CD14-positive monocyte (primary cell): ENCODE measurements at regions not wholly inside any gene's neighbourhood (a gene's known extent, or its start where the extent isn't known, plus 50 kb on each side); places are given as distances from the start of the nearest gene placed in this dataset.

Experiments
- DNase-seq, 3 donors: peaks; one replicate each; pipeline ENCODE4 v3.0.0-alpha.2; 2011 to 2022
- H2AFZ ChIP-seq: 2 replicates; pipeline ENCODE4 v1.6.0; 2012; ENCODE audit warnings: mild to moderate bottlenecking, low read depth, low read length, inconsistent platforms; ENCODE audit not compliant: insufficient read depth, poor library complexity, severe bottlenecking
- H3K27ac ChIP-seq, 2 donors: 1 replicate in 1 of 2; 2 replicates in 1 of 2; pipeline ENCODE4 v1.5.1; 2012 to 2013; ENCODE audit warnings: low read length in 2 of 2, control low read depth in 1 of 2, inconsistent platforms in 1 of 2, low read depth in 1 of 2, mild to moderate bottlenecking in 1 of 2
- H3K27me3 ChIP-seq, 2 donors: one replicate each; pipeline versions ENCODE4 v1.6.0 to v1.6.1; 2011 to 2013; ENCODE audit warnings: low read length in 2 of 2; ENCODE audit not compliant: control insufficient read depth in 2 of 2, insufficient read depth in 2 of 2
- H3K36me3 ChIP-seq, 2 donors: replicated peaks in 1 of 2; 1 replicate in 1 of 2; 2 replicates in 1 of 2; pipeline versions ENCODE4 v1.5.1 to v1.6.1; 2012 to 2013; ENCODE audit warnings: low read length in 2 of 2, control low read depth in 1 of 2, inconsistent platforms in 1 of 2, mild to moderate bottlenecking in 1 of 2; ENCODE audit not compliant: insufficient read depth in 2 of 2, control insufficient read depth in 1 of 2
- H3K4me1 ChIP-seq, 2 donors: 1 replicate in 1 of 2; 2 replicates in 1 of 2; pipeline versions ENCODE4 v1.5.1 to v1.6.1; 2012 to 2013; ENCODE audit warnings: low read length in 2 of 2, control low read depth in 1 of 2, inconsistent platforms in 1 of 2, mild to moderate bottlenecking in 1 of 2, moderate library complexity in 1 of 2; ENCODE audit not compliant: insufficient read depth in 2 of 2, control insufficient read depth in 1 of 2
- H3K4me2 ChIP-seq: replicated peaks from 2 replicates; pipeline ENCODE3; 2012; ENCODE audit warnings: low read length, moderate library complexity, mild to moderate bottlenecking; ENCODE audit not compliant: poor library complexity, severe bottlenecking; ENCODE audit errors: extremely low read depth
- H3K4me3 ChIP-seq, 3 experiments: fragments of 200-600 bp in 1 of 3; sonication (generic) in 1 of 3; replicated peaks in 1 of 3; 1 replicate in 2 of 3; 2 replicates in 1 of 3; pipeline ENCODE4 v1.5.1; 2011 to 2013; ENCODE audit warnings: low read length in 3 of 3, mild to moderate bottlenecking in 3 of 3, control low read depth in 2 of 3, low read depth in 2 of 3, inconsistent platforms in 1 of 3, moderate library complexity in 1 of 3
- H3K79me2 ChIP-seq: 2 replicates; pipeline ENCODE4 v1.6.0; 2012; ENCODE audit warnings: mild to moderate bottlenecking, control low read depth, inconsistent platforms, low read length, moderate library complexity; ENCODE audit not compliant: insufficient read depth
- H3K9ac ChIP-seq: 2 replicates; pipeline ENCODE4 v1.6.0; 2017; ENCODE audit warnings: low read length, mild to moderate bottlenecking; ENCODE audit not compliant: insufficient read depth, poor library complexity, severe bottlenecking
- H3K9me3 ChIP-seq, 2 donors: replicated peaks in 1 of 2; 1 replicate in 1 of 2; 2 replicates in 1 of 2; pipeline versions ENCODE4 v1.5.1 to v1.6.1; 2012 to 2013; ENCODE audit warnings: low read length in 2 of 2, control low read depth in 1 of 2; ENCODE audit not compliant: control insufficient read depth in 1 of 2, insufficient read depth in 1 of 2
- H4K20me1 ChIP-seq: 2 replicates; pipeline ENCODE4 v1.6.0; 2012; ENCODE audit warnings: mild to moderate bottlenecking, low read length, control low read depth, moderate library complexity; ENCODE audit not compliant: insufficient read depth
- H3K27ac Mint-ChIP-seq, 7 donors: one replicate each; pipeline ENCODE4 v1.8.0; 2020; ENCODE audit warnings: mild to moderate bottlenecking in 7 of 7, mixed read lengths in 7 of 7, moderate library complexity in 6 of 7, inconsistent platforms in 2 of 7
- H3K27me3 Mint-ChIP-seq, 3 donors: one replicate each; pipeline ENCODE4 v1.8.0; 2021 to 2022; ENCODE audit warnings: low read depth in 3 of 3, mild to moderate bottlenecking in 3 of 3, mixed read lengths in 3 of 3, moderate library complexity in 3 of 3, inconsistent platforms in 1 of 3
- H3K36me3 Mint-ChIP-seq, 2 donors: one replicate each; pipeline ENCODE4 v1.8.0; 2020; ENCODE audit warnings: mixed read lengths in 2 of 2, inconsistent platforms in 1 of 2, mild to moderate bottlenecking in 1 of 2
- H3K4me1 Mint-ChIP-seq: one replicate; pipeline ENCODE4 v1.8.0; 2020; ENCODE audit warnings: mild to moderate bottlenecking, mixed read lengths
- H3K4me3 Mint-ChIP-seq, 2 donors: one replicate each; pipeline ENCODE4 v1.8.0; 2020; ENCODE audit warnings: mild to moderate bottlenecking in 2 of 2, mixed read lengths in 2 of 2, moderate library complexity in 1 of 2
- H3K9me3 Mint-ChIP-seq, 7 donors: one replicate each; pipeline ENCODE4 v1.8.0; 2020 to 2022; ENCODE audit warnings: mixed read lengths in 7 of 7, mild to moderate bottlenecking in 6 of 7, moderate library complexity in 6 of 7, inconsistent platforms in 2 of 7
- CTCF ChIP-seq: fragments of 200-600 bp; IDR thresholded peaks from one replicate; pipeline ENCODE4 v1.8.0; 2022; ENCODE audit warnings: antibody characterized with exemption, mild to moderate bottlenecking
- WGBS: methylation state at CpG from one replicate; pipeline ENCODE4 v1.1.5; 2013; ENCODE audit warnings: missing lambda C conversion rate; ENCODE audit not compliant: insufficient coverage; 5-methylcytosine and 5-hydroxymethylcytosine counted together
- intact Hi-C, 2 donors: fragments of 100-400 bp; cut with micrococcal nuclease; formaldehyde crosslinking; loops; one replicate each; pipeline versions ENCODE4 v1.15.0 to v1.15.1; 2023

GRCh38 chr14:96991226-96991625 lies 194.0 kb downstream of the VRK1 start:
- no peaks in the 10 kb centered on the region for H3K36me3 ChIP-seq
- DNase-seq = no peak
- peaks cover 10% of the 10 kb centered on the region for H3K4me1 Mint-ChIP-seq
- no peak overlapping the region for H3K4me2 ChIP-seq
- no peaks in the 10 kb centered on the region for H3K36me3 Mint-ChIP-seq
- H3K27me3 ChIP-seq = peaks cover 3 to 13% of the 10 kb centered on the region in 2 donors
- no peaks in the 10 kb centered on the region for H3K79me2 ChIP-seq
- H3K4me3 Mint-ChIP-seq = no peak overlapping the region
- H3K9ac ChIP-seq = no peak overlapping the region
- no peaks in the 10 kb centered on the region for H3K9me3 ChIP-seq
- no CpG with 5 or more reads among the region's 2 CpGs for WGBS
- peaks cover 9 to 38% (median 20%) of the 10 kb centered on the region in 3 donors for H3K27me3 Mint-ChIP-seq
- H4K20me1 ChIP-seq = no peaks in the 10 kb centered on the region
- no peak overlapping the region for H3K4me3 ChIP-seq
- H3K27ac ChIP-seq = no peak overlapping the region
- H3K4me1 ChIP-seq = peaks cover 10% of the 10 kb centered on the region in 2 donors
- intact Hi-C loops = no loop called here
- H3K27ac Mint-ChIP-seq = no peak overlapping the region
- no peak for TF ChIP-seq CTCF
- no peak overlapping the region for H2AFZ ChIP-seq
- peaks cover 0 to 5% (median 0%) of the 10 kb centered on the region in 7 donors for H3K9me3 Mint-ChIP-seq

GRCh38 chr14:96994999-96995398 lies 197.8 kb downstream of the VRK1 start:
- Histone ChIP-seq H3K4me3 (no peak overlapping the region), H2AFZ (no peak overlapping the region), H3K9ac (no peak overlapping the region), H3K4me1 (no peaks in the 10 kb centered on the region), H3K79me2 (no peaks in the 10 kb centered on the region), H3K27ac (no peak overlapping the region), H3K36me3 (no peaks in the 10 kb centered on the region), H3K9me3 (no peaks in the 10 kb centered on the region), H4K20me1 (no peaks in the 10 kb centered on the region), H3K4me2 (no peak overlapping the region), H3K27me3 (peaks cover 3 to 4% of the 10 kb centered on the region in 2 donors)
- 100% methylated on average over 1 of the region's 6 CpGs for WGBS
- Mint-ChIP-seq H3K27me3 (peaks cover 12 to 36% (median 17%) of the 10 kb centered on the region in 3 donors), H3K36me3 (no peaks in the 10 kb centered on the region), H3K4me3 (no peak overlapping the region), H3K4me1 (no peaks in the 10 kb centered on the region), H3K9me3 (peaks cover 0 to 3% (median 0%) of the 10 kb centered on the region in 7 donors), H3K27ac (no peak overlapping the region)
- intact Hi-C loops = no loop called here
- no peak for DNase-seq
- no peak for TF ChIP-seq CTCF
